Left ventricle myocardium superior (tissue), 1 donor: ENCODE measurements at regions not wholly inside any gene's neighbourhood (a gene's known extent, or its start where the extent isn't known, plus 50 kb on each side); places are given as distances from the start of the nearest gene placed in this dataset.
A peak's percentile ranks its signal among the peaks of the same experiment; 100 is the strongest.

ENCODE experiments used
- ATAC-seq: fragments of 200-7000 bp; cut with Tn5 transposase; one replicate; pipeline ENCODE4 v1.9.1; 2020; ENCODE audit warnings: mild to moderate bottlenecking, moderate library complexity
- DNase-seq: peaks from one replicate; pipeline ENCODE4 v3.0.0-alpha.2; 2020
- intact Hi-C: fragments of 100-400 bp; cut with micrococcal nuclease; formaldehyde crosslinking; loops from one replicate; pipeline ENCODE4 v1.11.0; 2022
- donor health status: DM: no; HTN: yes; CAD: no; lungs with severe emphysema.

GRCh38 chr20:23217023-23217422 is 130.9 kb upstream of the CD93 start:
- DNase-seq = no peak
- no peak for ATAC-seq
- intact Hi-C loops = no loop called here

- intact Hi-C loops = no loop called here
- DNase-seq (no peak), ATAC-seq (no peak)
These were observed 129.3 kb upstream of the CD93 start for GRCh38 chr20:23215344-23215995.

GRCh38 chr20:23214903-23215302 is 128.8 kb upstream of the CD93 start:
- DNase-seq (no peak), ATAC-seq (no peak)
- intact Hi-C loops = no loop called here

GRCh38 chr20:23212464-23212995 is 126.4 kb upstream of the CD93 start:
- ATAC-seq (no peak), DNase-seq (no peak)
- intact Hi-C loops = no loop called here

- ATAC-seq = no peak
- intact Hi-C loops = no loop called here
- DNase-seq = no peak
These were observed 125.9 kb upstream of the CD93 start for GRCh38 chr20:23212011-23212410.

- no peak for ATAC-seq
- no peak for DNase-seq
- intact Hi-C loops = no loop called here
These were observed 125.0 kb upstream of the CD93 start for GRCh38 chr20:23211164-23211563.

- intact Hi-C loops = no loop called here
- ATAC-seq = no peak
- no peak for DNase-seq
These were observed 121.9 kb upstream of the CD93 start for GRCh38 chr20:23207826-23208540.

GRCh38 chr20:23206995-23207394 is 120.9 kb upstream of the CD93 start:
- DNase-seq (no peak), ATAC-seq (no peak)
- intact Hi-C loops = no loop called here

GRCh38 chr20:23206061-23206460 is 119.9 kb upstream of the CD93 start:
- no peak for ATAC-seq
- intact Hi-C loops = no loop called here
- no peak for DNase-seq

- DNase-seq = peak; percentile 83
- intact Hi-C loops = no loop called here
These were observed 119.5 kb upstream of the CD93 start for GRCh38 chr20:23205611-23206041.

GRCh38 chr20:23205211-23205610 is 119.1 kb upstream of the CD93 start:
- intact Hi-C loops = no loop called here
- peak; percentile 38 for ATAC-seq

More at GRCh38 chr20:23205611-23206041, 119.5 kb upstream of the CD93 start:
- peak; percentile 94 for ATAC-seq

GRCh38 chr20:23203951-23204730 is 118.0 kb upstream of the CD93 start:
- no peak for ATAC-seq
- intact Hi-C loops = no loop called here
- no peak for DNase-seq

More at GRCh38 chr20:23205211-23205610, 119.1 kb upstream of the CD93 start:
- no peak for DNase-seq

GRCh38 chr20:23203310-23203709 is 117.2 kb upstream of the CD93 start:
- no peak for DNase-seq
- peak; percentile 49 for ATAC-seq
- intact Hi-C loops = no loop called here

- ATAC-seq = no peak
- no peak for DNase-seq
- intact Hi-C loops = no loop called here
These were observed 115.5 kb upstream of the CD93 start for GRCh38 chr20:23201658-23202057.

GRCh38 chr20:23200914-23201313 is 114.8 kb upstream of the CD93 start:
- peak; percentile 16 for ATAC-seq
- DNase-seq = no peak
- intact Hi-C loops = no loop called here

- intact Hi-C loops = no loop called here
- no peak for DNase-seq
- no peak for ATAC-seq
These were observed 114.3 kb upstream of the CD93 start for GRCh38 chr20:23200413-23200812.

- intact Hi-C loops = no loop called here
- DNase-seq = no peak
- ATAC-seq = no peak
These were observed 113.2 kb upstream of the CD93 start for GRCh38 chr20:23199356-23199755.

GRCh38 chr20:23198815-23199214 is 112.7 kb upstream of the CD93 start:
- intact Hi-C loops = no loop called here
- no peak for DNase-seq
- no peak for ATAC-seq

- intact Hi-C loops = no loop called here
- ATAC-seq (no peak), DNase-seq (no peak)
These were observed 111.7 kb upstream of the CD93 start for GRCh38 chr20:23197836-23198235.

GRCh38 chr20:23195636-23196035 is 109.5 kb upstream of the CD93 start:
- ATAC-seq (no peak), DNase-seq (no peak)
- intact Hi-C loops = no loop called here
